Stimulated activated CD4-positive, alpha-beta T cell treated with anti-CD3 and anti-CD28 coated beads, Interleukin-2, amount 100 ng/mL, for 4 hours (primary cell): ENCODE measurements at regions not wholly inside any gene's neighbourhood (a gene's known extent, or its start where the extent isn't known, plus 50 kb on each side); places are given as distances from the start of the nearest gene placed in this dataset.

Experiments
- DNase-seq: peaks from one replicate; pipeline ENCODE4 v3.0.0-alpha.2; 2020; ENCODE audit warnings: low read depth

DNA sequence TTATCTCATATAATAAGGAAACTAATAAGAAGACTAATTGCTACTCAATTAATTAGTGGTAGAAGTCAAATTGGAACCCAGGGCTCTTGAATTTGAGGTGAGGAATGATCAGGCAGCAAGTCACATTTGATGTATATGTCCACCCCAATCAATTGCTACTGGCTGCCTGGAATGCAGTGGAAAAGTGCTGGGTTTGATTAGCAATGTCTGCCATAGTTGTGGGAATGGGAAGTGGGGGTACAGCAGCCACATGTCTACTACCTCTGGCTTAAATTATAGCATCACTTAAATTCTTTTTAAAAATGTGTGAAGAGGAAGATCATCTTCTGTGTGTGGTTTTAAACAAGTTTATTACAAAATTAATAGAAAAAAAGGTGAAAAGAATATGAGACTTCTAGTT lies 50.8 kb upstream of the NAV2 start:
- DNase-seq: no peak

DNA sequence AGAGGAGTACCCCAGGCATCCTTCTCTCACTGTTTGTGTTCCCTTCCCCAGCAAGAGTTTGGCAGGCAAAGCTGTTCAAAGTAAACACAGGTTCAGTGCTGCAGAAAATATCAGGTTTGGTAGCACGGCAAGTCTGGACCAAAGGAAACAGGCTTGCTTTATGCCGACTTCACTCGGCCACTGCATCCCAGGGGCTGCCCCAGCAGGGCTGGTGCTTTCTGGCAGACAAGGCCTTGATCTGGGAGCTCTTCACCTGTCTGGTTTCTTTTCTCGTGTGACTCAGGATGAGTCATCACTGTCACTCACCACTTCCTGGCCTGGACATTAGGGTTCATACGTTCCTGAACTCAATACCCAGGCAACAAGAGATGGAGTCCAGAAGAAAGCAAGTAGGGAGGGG lies 52.6 kb upstream of the NAV2 start:
- DNase-seq: peak; percentile 2

DNA sequence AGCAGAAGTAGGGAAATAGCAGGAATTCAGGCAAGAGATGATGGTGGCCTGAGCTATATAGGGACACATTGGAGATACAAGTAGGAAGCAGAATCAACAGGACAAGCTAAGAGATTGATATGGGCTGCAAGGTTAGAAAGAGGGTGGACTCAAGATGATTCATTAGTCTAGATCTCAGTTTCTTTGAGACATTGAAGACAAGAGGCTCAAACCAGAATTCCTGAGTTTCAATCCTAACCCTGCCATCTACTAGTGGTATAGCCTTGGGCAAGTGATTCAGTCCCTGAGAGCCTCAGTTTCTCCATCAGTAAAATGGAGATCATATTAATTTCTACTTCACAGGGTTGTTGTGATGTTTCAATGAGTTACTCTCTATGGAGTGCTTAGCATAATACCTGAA lies 53.1 kb upstream of the NAV2 start:
- DNase-seq: no peak

DNA sequence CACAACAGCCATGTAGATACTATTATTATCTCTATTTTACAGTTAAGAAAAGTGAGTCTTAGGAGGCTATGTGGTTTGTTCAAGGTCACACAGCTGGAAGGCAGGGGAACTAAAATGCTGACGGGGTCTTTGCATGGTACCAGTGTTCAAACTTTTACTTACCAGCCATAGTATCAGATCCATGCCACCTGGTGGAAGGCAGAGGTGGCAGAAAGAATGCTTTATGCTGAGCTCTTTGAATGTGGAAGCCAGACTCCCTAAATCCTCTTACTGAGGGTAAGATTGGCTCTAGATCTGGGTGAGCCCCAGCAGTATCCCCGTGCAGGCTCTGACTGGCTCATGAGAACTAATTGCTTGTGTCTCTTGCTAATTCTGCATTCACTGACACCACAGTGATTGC lies 54.3 kb upstream of the NAV2 start:
- no peak for DNase-seq

DNA sequence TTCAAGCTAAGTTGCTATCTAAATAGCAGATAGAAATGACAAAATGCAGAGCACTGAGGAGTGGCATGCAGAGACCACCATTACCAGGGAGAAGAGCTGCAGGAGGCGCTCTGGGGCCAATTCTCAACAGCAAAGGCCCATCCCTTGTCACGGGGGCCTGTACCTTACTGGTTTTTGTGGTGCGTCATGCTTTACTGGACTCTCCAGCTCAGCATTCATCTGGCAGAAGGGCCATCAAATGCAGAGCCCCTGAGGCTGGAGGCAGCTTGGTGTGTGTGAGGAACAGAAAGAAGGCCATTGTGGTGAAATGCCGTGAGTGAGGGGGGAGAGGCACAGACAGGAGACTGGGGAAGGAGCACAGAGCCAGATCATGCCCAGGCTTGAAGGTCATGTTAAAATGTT lies 56.5 kb upstream of the NAV2 start:
- no peak for DNase-seq

DNA sequence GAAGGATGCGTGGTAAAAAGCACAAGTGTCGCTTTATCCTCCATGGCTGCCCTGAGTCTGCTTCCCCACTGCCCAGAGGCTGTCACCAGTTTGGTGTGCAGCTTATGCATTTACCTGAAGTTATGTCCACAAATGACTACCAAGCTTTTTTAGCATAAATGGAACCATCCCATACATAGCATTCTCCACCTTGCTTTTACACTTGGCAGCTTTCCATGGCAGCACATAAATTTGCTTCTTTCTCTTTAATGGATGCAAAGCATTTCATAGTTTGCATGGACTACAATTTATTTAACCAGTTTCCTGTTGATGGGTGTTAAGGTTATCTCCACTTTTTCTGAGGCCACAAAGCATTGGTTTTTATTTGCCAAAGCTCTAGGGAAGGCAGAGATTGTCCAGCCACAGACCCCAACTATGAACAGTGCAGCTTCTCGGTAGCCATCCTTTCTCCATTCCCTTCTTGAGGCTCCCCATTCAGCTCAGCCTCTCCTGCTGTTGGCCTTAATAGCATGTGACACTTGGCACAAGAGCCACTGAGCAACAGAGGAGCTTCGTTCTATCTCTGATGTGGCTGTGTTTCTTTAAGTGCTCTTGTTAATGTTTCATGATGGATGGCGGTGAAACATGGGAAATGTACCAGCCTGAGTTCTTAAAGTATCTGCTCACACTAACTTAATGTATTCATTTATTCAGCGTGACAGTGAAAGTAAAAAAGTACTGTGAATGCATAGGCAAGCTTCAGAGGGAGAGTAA lies 59.8 kb upstream of the NAV2 start:
- no peak for DNase-seq

DNA sequence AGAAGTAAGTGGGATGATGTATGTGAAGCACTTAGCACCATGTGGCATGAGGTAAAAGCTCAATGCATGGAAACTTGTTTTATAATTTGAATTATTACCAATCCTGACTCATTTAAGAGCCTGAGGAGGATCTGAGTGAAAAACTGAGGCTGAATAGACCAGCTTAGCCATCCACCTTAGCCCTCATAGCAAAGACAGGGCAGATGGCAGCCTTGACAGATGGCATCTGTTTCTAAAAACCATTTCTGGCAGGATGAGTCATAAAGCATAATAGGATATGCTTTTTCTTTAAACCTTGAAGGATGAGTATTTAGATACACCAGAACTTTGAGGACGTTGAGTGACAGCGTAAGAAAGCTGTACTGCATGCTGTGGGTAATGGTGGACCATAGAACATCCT lies 61.0 kb upstream of the NAV2 start:
- DNase-seq: no peak

DNA sequence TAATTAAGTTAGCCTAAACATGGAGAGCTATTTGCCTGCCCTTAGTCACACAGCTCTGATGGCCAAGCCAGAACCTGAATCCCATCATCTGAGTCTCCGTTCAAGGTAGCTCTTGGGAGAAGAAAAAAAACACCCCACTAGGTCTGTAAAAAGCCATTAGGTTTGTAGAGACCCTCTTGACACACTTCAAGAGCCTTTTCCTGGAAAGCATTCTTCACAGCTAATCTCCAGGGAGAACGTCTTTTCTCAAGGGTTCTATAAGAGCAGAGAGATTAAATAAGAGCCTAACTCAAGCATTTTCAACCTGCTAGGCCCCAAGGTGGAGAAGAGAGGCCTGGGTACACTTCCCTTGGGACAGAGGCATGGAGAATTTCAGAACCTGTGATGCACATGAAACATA lies 61.6 kb upstream of the NAV2 start:
- no peak for DNase-seq

DNA sequence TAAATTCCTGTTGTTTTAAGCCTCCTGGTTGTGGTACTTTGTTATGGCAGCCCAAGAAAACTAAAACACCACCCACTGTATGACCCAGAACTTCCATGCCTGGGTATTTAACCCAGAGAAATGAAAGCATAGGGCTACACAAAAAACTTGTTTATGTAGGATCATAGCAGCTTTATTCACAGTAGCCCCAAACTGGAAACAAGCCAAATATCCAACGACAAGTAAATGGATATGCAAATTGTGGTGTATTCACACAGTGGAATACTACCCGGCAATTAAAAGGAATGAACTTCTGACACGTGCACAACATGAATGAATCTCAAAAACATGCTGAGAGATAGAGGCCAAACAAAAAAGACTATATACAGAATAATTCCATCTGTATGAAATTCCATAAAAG lies 62.2 kb upstream of the NAV2 start:
- DNase-seq: no peak

DNA sequence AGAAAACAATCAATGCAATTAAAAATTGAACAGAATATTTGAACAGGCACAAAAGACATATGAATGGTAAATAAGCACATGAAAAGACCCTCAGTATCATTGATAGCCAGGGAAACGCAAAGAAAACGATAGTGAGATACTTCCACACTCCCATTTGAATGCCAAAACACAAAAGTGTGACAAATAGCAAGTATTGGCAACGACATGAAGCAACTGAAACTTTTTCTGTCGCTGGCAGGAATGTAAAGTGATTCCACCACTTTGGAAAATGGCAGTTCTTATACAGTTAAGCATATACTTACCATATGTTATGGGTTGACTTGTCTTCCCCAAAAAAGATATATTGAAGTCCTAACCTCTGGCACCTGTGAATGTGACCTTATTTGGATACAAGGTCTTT lies 62.9 kb upstream of the NAV2 start:
- DNase-seq: no peak

DNA sequence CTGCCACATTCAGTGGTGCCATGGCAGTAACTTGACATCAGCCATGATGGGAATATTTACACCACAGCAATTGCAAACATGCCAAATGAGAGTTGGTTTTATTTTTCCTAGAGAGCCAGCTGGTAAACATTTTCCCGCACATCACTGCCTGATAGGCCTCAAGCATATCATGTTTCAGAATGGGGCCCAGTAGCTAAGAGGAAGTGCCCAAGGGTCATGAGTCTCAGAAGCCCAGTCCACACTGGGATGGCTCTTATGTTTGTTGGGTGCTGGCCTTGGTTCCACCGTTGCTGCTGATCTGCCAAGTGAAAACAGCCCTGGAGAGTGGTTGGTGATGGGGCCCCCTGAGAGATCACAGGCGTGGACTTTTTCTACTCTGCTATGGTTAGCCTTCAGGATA lies 64.3 kb upstream of the NAV2 start:
- no peak for DNase-seq

DNA sequence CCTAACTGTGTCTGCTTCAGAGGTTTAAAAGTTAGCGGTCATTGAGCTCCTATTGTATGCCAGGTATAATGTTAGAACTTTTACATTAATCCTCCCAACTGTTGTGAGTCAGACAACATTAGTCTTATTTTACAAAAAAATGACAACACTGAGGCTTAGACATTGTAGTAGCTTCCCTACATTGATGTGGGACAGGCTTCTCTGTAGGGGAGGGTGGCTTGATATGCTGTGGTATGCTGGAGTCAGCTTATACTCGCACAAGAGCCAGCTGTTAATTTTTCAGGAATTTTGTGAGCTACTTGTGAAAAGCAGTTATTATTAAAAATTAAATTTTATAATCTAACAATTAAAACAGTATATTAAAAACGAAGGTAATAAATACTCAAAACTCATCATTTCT lies 64.8 kb upstream of the NAV2 start:
- no peak for DNase-seq

DNA sequence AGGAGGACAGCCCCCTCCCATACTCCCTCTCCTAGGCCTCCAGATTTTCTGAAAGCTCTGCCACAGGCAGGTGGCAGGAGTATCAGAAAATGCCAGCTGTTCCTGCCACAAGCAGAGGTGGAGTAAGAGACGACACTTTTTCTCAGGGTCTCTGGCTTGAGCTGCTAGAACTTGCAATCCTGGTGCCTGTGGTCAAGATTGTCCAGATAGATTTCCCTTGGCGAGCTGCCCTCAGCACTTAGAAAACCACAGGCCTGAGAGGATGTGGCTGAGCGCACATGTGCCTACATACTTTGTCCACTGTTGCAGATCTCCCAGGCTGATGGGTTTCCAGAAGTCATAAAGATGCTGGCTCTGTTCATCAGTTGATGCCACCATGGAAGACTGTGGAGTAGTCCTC lies 65.7 kb upstream of the NAV2 start:
- no peak for DNase-seq

DNA sequence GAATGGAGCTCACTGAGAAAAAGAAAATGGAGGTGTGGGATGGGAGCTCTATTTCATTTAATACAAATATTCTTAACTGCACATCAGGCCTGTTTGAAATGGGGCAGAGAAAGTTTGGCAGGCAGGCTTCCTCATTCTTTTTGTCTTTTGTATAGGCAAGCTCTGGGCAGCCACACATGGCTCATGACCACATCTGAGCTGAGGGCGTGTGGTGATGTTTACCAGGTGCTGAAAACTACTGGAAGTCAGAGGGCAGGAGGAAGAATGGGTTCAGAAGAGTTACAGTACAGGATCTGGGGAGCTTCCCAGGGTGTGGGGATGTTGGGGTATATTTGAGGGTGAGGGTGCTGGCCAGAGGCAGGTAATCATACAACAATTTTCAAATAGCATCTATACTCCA lies 66.3 kb upstream of the NAV2 start:
- no peak for DNase-seq

DNA sequence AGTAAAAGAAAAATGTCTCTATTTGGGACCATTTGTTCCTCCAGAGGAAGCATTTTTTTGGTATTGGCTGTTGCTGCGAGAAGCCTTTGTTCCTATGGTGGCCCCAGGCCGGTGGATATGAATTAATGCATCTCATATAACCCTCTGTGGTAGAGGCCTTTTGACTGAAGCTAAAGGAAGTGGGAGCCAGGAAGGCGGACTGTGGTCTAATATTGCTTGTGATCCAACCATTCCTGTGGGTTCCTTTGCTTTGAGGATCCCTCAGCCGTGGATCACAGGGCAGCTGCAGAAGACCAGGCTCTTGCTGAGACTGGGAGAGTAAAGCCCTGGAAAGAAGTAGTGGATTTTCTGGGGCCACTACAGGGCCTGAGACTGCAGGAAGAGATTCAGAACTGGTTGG lies 68.3 kb upstream of the NAV2 start:
- DNase-seq: no peak

DNA sequence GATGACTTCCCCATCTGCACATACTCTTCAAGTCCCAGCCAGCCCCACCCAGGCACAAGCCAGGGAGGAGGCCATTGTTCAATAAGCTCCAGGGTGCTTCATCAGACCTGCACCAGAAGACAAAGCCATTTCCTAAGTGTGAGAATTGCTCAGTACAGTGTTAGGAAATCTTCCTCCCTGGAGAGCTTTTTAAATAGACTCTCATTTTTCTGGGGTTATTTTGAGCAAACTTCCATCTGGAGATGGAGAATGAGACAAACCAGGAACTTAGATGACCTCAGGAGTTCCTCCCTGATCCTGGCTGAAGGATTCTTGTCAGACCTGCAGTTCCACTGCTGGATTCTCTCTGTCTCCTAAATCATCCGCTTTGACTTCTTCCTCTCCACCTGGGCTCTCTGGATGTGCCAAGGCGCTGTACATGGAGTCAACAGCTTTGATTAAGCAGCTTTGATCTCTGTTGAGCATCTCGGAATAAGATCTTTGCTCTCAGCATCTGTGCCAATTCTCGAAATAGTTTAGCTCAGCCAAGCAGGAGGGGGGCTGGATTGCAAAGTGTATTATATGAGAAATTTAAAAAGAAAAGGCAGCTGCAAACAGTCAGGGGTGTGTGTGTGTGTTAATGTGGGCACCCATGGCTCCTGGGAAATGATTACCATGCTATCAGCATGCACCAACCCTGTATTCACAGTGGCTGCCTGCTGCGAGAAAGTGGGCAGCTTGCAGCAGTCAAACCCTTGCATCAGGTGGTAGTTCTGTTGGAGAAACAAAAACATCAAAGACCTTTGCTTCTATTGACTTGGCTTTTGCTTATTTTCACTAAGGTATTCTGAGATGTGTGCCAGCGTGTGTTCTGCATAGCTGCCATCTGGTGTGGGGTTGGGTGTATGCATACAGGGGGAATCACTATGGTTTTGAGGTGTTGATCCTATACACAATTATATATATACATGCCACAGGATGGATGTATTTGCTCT lies 70.2 kb upstream of the NAV2 start:
- no peak for DNase-seq

DNA sequence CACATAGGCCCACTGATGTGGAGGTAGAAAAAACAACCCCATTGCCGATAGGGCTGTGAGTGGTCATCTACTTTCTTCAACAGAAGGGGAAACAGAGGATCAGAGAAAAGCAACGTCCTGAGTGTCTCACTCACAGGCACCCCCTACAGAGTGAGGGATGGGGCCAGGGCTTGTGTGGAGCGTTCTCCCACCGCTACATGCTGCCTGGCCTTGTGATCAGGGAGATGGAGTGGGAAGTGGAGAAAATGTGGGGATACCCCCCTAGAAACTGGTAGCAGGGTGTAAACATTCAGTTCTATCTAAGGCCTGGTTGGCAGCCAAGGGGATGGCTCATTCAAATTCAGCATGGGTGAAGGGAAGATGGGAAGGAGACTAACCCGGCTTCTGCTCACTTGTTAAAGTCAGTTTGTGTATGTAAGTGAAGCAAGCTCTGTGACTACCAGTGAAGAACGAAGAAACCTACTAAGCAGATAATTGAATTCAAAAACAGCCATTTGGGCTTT lies 73.0 kb upstream of the NAV2 start:
- no peak for DNase-seq

DNA sequence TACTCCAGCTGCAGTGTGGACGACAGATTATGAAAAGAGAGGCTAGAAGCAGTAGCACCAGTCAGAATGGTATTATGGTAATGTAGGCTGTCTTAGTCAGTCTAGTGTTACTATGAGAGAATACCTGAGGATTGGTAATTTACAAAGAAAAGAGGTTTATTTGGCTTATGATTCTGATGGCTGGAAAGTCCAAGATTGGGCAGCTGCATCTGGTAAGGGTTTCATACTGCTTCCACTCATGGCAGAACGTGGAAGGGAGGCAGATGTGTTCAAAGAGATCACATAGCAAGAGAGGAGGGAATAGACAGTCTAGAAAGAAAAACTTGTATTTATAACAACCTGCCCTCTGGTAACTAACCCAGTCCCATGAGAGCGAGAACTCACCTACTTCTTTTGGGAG lies 77.3 kb upstream of the NAV2 start:
- DNase-seq: no peak

DNA sequence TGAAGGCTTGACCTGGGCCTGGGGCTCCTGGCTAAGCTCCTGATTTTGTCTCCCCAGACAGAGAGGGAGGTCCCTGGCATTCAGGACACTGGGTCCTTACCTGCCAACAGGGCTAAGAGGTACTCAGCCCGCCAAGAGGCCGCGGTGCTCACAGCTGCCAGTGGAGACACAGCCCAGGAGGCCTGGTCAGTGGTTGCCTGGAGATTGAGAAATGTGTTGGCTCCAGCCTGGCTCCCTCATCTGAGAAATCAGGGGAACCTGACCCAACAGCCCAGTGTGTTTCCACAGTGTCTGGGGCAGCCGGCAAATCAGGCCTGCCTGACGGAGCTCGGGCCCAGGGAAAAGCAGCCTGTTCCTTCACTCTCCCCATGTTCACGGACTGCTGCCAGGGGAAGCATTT lies 79.4 kb upstream of the NAV2 start:
- DNase-seq: no peak

DNA sequence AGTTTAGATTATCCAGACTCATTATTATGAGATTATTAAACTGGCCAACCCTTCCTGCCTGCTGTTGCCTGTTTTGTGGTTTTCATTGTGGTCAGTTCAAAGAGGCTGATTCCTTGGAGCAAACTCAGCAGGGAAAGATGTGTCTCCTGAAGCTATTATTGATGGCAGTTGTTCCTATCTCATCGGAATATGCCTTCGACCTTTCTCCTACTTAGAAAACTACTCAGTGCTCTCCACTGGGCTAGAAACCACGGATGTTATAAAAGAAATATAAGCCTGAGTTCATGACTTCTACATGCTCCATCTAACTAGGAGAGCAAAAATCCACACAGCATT lies 80.2 kb upstream of the NAV2 start:
- no peak for DNase-seq

DNA sequence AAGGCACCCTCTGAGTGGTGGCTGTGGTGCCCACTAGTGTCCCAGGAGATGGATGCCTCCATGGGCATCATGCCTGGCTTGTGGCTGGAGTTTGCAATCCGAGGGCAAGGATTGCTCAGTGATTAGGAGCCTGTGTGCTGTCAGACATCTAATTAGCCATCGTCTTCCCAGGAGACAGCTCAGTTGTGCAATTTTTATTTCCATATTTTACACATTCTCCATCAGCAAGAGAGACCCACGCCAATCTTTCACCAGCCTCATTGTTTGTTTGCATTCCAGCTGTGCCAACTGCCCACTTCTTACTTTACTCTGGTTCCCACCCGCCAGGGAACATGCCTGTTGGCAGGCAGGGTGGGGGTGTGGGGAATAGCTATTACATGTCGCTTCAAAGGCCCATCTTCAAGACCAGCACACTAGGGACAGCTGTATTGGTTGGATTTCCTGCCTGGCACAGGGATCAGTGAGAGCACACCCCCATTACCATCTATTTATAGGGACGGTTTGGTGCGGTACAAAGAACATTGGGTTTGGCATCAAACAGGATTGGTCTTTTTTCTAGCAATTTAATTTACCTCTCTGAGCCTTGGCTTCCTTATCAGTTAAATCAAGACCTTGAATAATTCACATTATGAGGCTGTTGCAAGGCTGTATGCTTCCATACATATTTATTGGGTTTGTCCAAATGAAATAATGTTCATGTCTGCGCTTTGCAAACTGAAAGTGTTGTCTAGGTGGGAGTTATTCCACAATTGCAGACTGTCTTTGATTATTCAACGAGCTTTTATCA lies 80.7 kb upstream of the NAV2 start:
- no peak for DNase-seq

DNA sequence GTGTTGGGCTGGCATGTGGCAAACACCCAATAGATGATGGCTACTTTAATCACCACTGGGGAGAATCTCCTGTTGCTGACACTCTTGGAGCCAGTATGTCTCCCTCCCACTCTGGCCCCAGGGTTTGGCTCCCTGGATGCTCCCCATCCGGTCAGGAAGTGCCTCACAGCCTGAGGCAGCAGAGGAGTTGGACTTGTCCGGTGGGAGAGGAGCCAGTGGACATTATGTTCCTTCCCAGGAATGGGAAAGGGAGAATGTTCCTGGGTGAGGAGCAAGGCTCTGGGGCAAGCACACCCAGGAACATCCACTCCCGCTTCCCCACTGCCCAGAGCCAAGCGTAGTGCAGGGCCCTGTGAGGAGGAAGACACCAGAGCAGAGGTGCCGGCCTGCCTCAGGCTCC lies 84.6 kb upstream of the NAV2 start:
- no peak for DNase-seq

DNA sequence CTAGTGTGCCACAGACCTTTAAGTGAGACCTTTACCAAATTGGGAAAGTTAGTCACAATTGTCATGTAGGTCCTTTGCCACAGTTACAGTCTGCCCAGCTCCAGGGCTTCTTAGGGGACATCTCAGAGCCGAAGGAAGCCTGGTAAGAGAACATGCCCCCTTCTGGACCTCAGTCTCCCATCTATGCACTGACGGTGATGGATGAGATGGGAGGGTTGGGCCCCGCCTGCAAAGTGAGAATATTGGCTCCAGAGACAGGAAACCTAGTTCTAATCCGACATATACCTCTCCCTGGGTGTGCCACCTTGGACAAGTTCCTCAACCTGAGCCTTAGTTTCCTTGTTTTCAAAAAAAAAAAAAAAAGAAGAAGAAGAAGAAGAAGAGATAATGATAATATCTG lies 85.1 kb upstream of the NAV2 start:
- DNase-seq: no peak
